Esophagus squamous epithelium (tissue), 4 donors: ENCODE measurements at regions not wholly inside any gene's neighbourhood (a gene's known extent, or its start where the extent isn't known, plus 50 kb on each side); places are given as distances from the start of the nearest gene placed in this dataset.

ENCODE experiments used
- POLR2A ChIP-seq, 4 donors: fragments of 450-650 bp; IDR thresholded peaks; one replicate each; pipeline ENCODE4 v1.6.1; 2017; ENCODE audit warnings: antibody characterized with exemption in 4 of 4, mild to moderate bottlenecking in 4 of 4, moderate library complexity in 3 of 4
- TF ChIP-seq, protein P1 (sequence below), 6 experiments: fragments of 450-650 bp in 4 of 6; fragments of 200-600 bp in 2 of 6; sonication (generic) in 2 of 6; IDR thresholded peaks; one replicate each; pipeline ENCODE4 v1.5.1; 2016 to 2019; ENCODE audit warnings: antibody characterized with exemption in 6 of 6, mild to moderate bottlenecking in 4 of 6, moderate library complexity in 4 of 6

- TF ChIP-seq, protein P1, sequence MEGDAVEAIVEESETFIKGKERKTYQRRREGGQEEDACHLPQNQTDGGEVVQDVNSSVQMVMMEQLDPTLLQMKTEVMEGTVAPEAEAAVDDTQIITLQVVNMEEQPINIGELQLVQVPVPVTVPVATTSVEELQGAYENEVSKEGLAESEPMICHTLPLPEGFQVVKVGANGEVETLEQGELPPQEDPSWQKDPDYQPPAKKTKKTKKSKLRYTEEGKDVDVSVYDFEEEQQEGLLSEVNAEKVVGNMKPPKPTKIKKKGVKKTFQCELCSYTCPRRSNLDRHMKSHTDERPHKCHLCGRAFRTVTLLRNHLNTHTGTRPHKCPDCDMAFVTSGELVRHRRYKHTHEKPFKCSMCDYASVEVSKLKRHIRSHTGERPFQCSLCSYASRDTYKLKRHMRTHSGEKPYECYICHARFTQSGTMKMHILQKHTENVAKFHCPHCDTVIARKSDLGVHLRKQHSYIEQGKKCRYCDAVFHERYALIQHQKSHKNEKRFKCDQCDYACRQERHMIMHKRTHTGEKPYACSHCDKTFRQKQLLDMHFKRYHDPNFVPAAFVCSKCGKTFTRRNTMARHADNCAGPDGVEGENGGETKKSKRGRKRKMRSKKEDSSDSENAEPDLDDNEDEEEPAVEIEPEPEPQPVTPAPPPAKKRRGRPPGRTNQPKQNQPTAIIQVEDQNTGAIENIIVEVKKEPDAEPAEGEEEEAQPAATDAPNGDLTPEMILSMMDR (IDR thresholded peaks at IDR 0.05) = no peak
- no peak for TF ChIP-seq POLR2A (IDR thresholded peaks at IDR 0.05)
Measured at GRCh38 chr9:1332156-1332555, 282.0 kb downstream of the DMRT2 start.
